GM12864 (cell line): ENCODE measurements at regions not wholly inside any gene's neighbourhood (a gene's known extent, or its start where the extent isn't known, plus 50 kb on each side); places are given as distances from the start of the nearest gene placed in this dataset.

Source experiments
- DNase-seq: peaks from one replicate; pipeline ENCODE4 v3.0.0-alpha.2; 2011; ENCODE audit warnings: low read depth
- H3K4me3 ChIP-seq: 2 replicates; pipeline ENCODE4 v1.5.1; 2011; ENCODE audit warnings: mild to moderate bottlenecking, low read depth, low read length, control low read depth
- TF ChIP-seq, protein P1 (sequence below): IDR thresholded peaks from 2 replicates; pipeline ENCODE4 v1.5.1; 2011; ENCODE audit warnings: low read depth, mild to moderate bottlenecking, moderate library complexity, low read length, control low read depth, inconsistent platforms; ENCODE audit errors: missing control alignments

DNA sequence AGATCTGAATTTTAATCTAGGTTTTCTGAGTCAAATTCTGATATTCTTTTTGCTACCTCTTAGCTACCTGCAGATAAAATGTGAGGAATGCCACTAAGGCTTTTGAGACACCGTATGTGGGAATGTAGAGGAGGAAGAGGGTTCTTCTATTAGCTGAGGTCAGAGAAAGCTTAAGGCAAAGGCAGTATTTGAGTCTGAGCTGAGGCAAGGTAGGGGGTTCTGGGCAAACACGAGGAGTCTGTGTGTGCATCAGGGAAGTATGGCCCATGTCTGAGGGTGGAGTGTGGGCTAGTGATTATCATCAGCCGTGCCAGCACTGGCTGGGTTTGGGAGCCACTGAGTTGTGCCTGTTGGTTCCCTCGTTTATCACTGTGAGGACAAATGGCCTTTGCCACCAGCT lies 181.1 kb downstream of the SOX2 start:
- DNase-seq, result no peak
- no peak overlapping the region for H3K4me3 ChIP-seq
- TF ChIP-seq, protein P1, sequence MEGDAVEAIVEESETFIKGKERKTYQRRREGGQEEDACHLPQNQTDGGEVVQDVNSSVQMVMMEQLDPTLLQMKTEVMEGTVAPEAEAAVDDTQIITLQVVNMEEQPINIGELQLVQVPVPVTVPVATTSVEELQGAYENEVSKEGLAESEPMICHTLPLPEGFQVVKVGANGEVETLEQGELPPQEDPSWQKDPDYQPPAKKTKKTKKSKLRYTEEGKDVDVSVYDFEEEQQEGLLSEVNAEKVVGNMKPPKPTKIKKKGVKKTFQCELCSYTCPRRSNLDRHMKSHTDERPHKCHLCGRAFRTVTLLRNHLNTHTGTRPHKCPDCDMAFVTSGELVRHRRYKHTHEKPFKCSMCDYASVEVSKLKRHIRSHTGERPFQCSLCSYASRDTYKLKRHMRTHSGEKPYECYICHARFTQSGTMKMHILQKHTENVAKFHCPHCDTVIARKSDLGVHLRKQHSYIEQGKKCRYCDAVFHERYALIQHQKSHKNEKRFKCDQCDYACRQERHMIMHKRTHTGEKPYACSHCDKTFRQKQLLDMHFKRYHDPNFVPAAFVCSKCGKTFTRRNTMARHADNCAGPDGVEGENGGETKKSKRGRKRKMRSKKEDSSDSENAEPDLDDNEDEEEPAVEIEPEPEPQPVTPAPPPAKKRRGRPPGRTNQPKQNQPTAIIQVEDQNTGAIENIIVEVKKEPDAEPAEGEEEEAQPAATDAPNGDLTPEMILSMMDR, result no peak

DNA sequence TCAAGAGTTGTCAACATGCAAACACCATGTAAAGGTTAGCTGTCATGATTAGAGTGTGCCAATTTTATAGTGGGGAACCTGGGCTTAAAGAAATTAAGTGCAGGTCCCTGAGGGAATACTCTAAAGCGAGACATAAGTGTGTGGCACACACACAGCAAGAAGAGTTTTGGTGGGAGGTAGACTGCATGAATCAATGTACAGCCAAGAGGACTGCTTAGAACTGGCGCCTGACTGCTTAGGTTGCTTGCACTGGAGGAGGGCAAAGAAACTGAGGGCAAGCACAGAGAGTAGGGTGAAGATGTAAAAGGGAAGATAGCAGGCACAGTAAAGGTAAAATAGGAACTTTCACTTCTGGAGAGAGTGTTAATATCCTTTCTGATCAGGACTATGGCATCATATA lies 184.9 kb downstream of the SOX2 start:
- no peak overlapping the region for H3K4me3 ChIP-seq
- no peak for DNase-seq
- TF ChIP-seq, protein P1, result no peak

- H3K4me3 ChIP-seq, result no peak overlapping the region
- TF ChIP-seq, protein P1, result no peak
- no peak for DNase-seq
Measured at GRCh38 chr3:181899702-181900101, 188.0 kb downstream of the SOX2 start.

DNA sequence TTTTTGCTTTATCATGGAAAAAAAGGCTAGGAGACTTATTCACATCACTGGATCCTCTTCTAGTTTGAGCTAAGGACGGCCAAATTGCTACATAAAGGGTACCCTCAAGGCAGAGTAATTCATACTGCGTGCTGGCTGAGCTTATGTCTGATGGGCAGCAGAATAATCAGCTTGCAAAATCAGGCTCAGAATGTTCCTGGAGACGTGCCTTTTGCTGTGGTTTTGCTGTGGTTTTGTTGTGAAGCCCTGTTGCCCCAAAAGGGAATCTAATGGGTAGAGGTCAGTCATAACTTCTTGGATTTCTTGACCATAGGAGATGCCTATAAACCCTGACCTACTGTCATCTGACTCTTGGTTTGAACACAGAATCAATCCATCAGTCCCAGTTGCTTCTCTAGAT lies 189.9 kb downstream of the SOX2 start:
- TF ChIP-seq, protein P1, result no peak
- no peak for DNase-seq
- no peak overlapping the region for H3K4me3 ChIP-seq

GRCh38 chr3:181906338-181906737 lies 194.6 kb downstream of the SOX2 start:
- DNase-seq, result no peak
- TF ChIP-seq, protein P1, result no peak
- no peak overlapping the region for H3K4me3 ChIP-seq

- DNase-seq, result no peak
- no peak overlapping the region for H3K4me3 ChIP-seq
- TF ChIP-seq, protein P1, result no peak
Measured at GRCh38 chr3:181909241-181909640, 197.5 kb downstream of the SOX2 start.

GRCh38 chr3:181912384-181912783 lies 200.7 kb downstream of the SOX2 start:
- TF ChIP-seq, protein P1, result no peak
- no peak overlapping the region for H3K4me3 ChIP-seq
- DNase-seq, result no peak
